Tibial artery (tissue), 4 donors: ENCODE measurements at regions not wholly inside any gene's neighbourhood (a gene's known extent, or its start where the extent isn't known, plus 50 kb on each side); places are given as distances from the start of the nearest gene placed in this dataset.
A peak's percentile ranks its signal among the peaks of the same experiment; 100 is the strongest.
"Not testable (repeated sequence)": the region's sequence is repeated elsewhere in the genome, so short reads cannot be mapped to it uniquely, and the experiment has no call there.

Experiments used
- DNase-seq, 2 donors: peaks; one replicate each; pipeline ENCODE4 v3.0.0-alpha.2; 2019
- H3K27ac ChIP-seq, 2 donors: fragments of 200-600 bp; sonication (generic) in 1 of 2; 1 replicate in 1 of 2; 2 replicates in 1 of 2; pipeline ENCODE4 v1.5.1; 2018 to 2019; ENCODE audit warnings: mild to moderate bottlenecking in 1 of 2
- H3K27me3 ChIP-seq, 2 donors: fragments of 200-600 bp; sonication (generic) in 1 of 2; one replicate each; pipeline versions ENCODE4 v1.5.1 to v1.6.0; 2016 to 2019
- H3K36me3 ChIP-seq, 3 donors: fragments of 200-600 bp; sonication (generic) in 2 of 3; one replicate each; pipeline ENCODE4 v1.5.1; 2016 to 2019; ENCODE audit warnings: mild to moderate bottlenecking in 2 of 3
- H3K4me1 ChIP-seq, 4 donors: fragments of 200-600 bp; sonication (generic) in 2 of 4; 1 replicate in 3 of 4; 2 replicates in 1 of 4; pipeline ENCODE4 v1.5.1; 2016 to 2019
- H3K4me3 ChIP-seq, 2 donors: fragments of 200-600 bp; sonication (generic) in 1 of 2; 1 replicate in 1 of 2; 2 replicates in 1 of 2; pipeline ENCODE4 v1.5.1; 2018 to 2019; ENCODE audit warnings: mild to moderate bottlenecking in 2 of 2
- H3K9me3 ChIP-seq, 3 donors: fragments of 200-600 bp; sonication (generic) in 1 of 3; one replicate each; pipeline ENCODE4 v1.5.1; 2016 to 2019
- intact Hi-C: fragments of 100-400 bp; cut with DNase I; formaldehyde crosslinking; loops from one replicate; pipeline ENCODE4 v1.15.0; 2023; ENCODE audit warnings: low total_unique reads
- TF ChIP-seq, protein P1 (sequence below), 2 experiments: fragments of 200-600 bp in 1 of 2; fragments of 450-650 bp in 1 of 2; IDR thresholded peaks; one replicate each; pipeline ENCODE4 v1.5.1; 2017 to 2019; ENCODE audit warnings: antibody characterized with exemption in 2 of 2, mild to moderate bottlenecking in 1 of 2, moderate library complexity in 1 of 2

DNA sequence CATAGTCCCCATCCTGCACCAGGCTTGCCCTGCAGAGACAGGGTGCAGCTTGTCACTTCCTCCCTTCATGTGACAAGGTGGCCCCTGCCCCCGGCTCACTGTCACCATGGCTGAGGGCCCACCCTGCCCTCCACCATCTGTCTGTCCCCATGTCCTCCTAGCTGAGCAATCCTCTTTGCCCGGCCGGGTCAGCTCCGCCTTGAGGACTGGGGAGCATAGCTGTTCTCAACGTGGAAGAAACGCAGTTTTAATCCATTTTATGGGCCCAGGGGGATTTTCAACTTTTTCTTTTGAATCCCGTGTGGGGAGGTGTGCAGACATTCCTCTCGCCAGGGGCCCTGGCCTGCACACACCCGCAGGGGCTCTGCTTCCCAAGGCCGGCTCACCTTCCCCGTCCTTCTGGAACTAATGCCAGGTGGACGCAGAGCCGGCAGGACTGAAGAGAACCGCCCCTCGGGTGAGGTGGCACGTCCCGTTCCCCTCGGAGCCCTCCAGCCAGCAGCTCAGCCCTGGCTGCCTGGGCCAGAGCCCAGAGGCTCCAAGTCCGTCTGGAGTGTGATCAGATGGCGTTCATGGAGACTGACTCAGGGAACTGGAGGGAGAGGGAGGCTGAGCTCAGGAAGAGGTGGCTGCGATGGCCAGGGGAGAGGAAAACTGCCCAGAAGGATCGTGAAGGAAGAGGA, 1108.7 kb downstream of the BRD1 start:
- peaks cover 0 to 10% (median 4%) of the 10 kb centered on the region in 3 donors for H3K9me3 ChIP-seq
- intact Hi-C loops = no loop called here
- peak in 1 of 2 donors; percentile 48 for DNase-seq
- peaks cover 0 to 3% of the 10 kb centered on the region in 2 donors for H3K27me3 ChIP-seq
- TF ChIP-seq, protein P1, sequence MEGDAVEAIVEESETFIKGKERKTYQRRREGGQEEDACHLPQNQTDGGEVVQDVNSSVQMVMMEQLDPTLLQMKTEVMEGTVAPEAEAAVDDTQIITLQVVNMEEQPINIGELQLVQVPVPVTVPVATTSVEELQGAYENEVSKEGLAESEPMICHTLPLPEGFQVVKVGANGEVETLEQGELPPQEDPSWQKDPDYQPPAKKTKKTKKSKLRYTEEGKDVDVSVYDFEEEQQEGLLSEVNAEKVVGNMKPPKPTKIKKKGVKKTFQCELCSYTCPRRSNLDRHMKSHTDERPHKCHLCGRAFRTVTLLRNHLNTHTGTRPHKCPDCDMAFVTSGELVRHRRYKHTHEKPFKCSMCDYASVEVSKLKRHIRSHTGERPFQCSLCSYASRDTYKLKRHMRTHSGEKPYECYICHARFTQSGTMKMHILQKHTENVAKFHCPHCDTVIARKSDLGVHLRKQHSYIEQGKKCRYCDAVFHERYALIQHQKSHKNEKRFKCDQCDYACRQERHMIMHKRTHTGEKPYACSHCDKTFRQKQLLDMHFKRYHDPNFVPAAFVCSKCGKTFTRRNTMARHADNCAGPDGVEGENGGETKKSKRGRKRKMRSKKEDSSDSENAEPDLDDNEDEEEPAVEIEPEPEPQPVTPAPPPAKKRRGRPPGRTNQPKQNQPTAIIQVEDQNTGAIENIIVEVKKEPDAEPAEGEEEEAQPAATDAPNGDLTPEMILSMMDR (IDR thresholded peaks at IDR 0.05) = no peak
- H3K4me1 ChIP-seq = peaks cover 0 to 3% (median 0%) of the 10 kb centered on the region in 4 donors
- H3K4me3 ChIP-seq = no peak overlapping the region
- H3K27ac ChIP-seq = no peak overlapping the region
- H3K36me3 ChIP-seq = no peaks in the 10 kb centered on the region

DNA sequence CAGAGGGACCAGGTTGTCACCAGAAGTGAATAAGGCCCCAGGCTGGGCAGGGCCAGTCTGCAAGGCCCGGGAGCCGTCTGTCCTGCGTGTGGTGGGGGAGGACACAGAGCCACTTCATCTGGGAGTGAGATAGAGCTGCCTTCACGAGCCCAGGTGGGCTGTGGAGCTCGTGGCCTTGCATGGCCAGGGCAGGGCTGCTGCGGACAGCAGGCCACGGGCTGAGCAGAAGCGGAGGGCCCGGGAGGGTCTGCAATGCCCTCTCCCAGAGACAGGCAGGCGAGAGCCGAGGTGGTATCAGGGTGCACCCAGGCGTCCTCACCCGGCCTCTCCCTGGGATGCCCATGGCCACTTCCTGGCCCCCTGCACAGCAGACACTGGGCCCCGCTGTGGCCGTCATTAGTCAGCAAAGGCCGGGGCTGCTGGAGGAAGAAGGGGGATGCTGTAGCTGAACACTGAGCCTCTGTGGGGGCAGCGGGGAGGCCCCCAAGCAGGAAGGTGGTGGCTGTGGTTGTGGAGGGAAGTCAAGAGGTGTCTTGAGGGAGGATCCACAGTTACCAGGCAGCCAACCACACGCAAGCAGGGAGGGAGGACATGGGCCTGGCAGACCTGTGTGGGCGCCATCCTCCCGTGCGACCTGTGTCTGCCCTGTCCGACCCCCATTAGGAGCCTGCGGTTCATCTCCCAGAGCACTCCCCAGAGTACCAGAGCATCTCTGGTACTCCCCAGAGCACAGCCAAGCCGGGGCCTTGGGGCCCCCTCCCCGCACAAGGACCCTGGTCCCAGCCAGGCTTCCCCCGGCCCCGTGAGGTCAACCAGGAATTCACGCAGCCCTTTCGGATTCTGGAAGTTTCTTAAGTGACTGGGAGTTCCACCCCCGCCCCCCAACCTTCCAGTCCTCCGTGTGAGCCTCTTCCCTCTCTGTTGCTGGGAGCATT, 1109.5 kb downstream of the BRD1 start:
- Histone ChIP-seq H3K4me3 (no peak overlapping the region), H3K4me1 (peaks cover 0 to 3% (median 0%) of the 10 kb centered on the region in 4 donors), H3K27me3 (peaks cover 0 to 3% of the 10 kb centered on the region in 2 donors), H3K27ac (no peak overlapping the region), H3K9me3 (peaks cover 0 to 10% (median 4%) of the 10 kb centered on the region in 3 donors), H3K36me3 (no peaks in the 10 kb centered on the region)
- DNase-seq = peak in 1 of 2 donors; percentile 49
- intact Hi-C loops = no loop called here
- TF ChIP-seq, protein P1 (IDR thresholded peaks at IDR 0.05) = no peak

DNA sequence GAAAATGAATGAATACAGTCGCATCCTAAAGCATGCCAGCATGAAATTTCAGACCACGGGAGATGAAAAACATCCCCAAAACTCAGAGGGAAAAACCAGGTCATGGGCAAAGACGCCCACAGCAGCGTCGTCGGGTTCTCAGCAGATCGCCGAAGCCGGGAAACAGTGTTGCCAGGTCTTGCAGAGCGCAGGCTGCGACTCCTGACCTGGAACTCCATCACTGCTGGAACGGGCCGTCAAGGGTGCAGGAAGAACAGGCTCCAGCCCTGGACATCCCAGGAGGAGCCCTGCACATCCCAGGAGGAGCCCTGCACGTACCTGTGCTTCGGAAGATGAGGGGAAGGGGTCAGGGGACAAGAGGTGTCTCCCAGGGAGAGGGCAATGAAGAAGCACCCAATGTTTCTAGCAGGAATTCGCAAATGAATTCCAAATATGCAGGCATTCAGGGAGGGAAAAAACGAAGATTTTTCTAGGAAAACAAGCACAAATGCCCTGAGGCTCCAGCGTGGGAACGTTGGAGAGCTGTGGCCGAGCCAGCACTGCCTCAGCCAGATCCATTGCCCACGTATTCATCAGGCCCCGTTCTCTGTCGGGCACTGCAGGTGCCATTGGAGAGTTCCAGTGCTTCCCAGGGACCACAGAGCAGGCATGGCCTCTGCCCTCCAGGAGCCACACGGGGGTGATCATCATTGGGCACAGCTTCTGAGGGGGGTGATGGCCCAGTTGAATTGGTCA, 1110.4 kb downstream of the BRD1 start:
- H3K27me3 ChIP-seq = peaks cover 0 to 3% of the 10 kb centered on the region in 2 donors
- H3K4me3 ChIP-seq = no peak overlapping the region
- DNase-seq = peak in 1 of 2 donors; percentile 45
- intact Hi-C loops = no loop called here
- H3K27ac ChIP-seq = no peak overlapping the region
- no peaks in the 10 kb centered on the region for H3K36me3 ChIP-seq
- H3K4me1 ChIP-seq = peaks cover 0 to 3% (median 0%) of the 10 kb centered on the region in 4 donors
- TF ChIP-seq, protein P1 (IDR thresholded peaks at IDR 0.05) = no peak
- H3K9me3 ChIP-seq = peaks cover 0 to 10% (median 4%) of the 10 kb centered on the region in 3 donors

DNA sequence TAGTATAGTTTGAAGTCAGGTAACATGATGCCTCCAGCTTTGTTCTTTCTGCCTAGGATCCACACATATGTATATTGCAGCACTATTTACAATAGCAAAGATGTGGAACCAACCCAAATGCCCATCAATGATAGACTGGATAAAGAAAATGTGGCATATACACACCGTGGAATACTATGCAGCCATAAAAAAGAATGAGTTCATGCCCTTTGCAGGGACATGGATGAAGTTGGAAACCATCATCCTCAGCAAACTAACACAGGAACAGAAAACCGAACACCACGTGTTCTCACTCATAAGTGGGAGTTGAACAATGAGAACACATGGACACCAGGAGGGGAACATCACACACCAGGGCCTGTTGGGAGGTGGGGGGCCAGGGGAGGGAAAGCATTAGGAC, 1111.5 kb downstream of the BRD1 start:
- H3K27ac ChIP-seq, H3K27me3 ChIP-seq, H3K4me3 ChIP-seq, DNase-seq, H3K9me3 ChIP-seq, intact Hi-C loops, H3K36me3 ChIP-seq, H3K4me1 ChIP-seq: not testable (repeated sequence)

DNA sequence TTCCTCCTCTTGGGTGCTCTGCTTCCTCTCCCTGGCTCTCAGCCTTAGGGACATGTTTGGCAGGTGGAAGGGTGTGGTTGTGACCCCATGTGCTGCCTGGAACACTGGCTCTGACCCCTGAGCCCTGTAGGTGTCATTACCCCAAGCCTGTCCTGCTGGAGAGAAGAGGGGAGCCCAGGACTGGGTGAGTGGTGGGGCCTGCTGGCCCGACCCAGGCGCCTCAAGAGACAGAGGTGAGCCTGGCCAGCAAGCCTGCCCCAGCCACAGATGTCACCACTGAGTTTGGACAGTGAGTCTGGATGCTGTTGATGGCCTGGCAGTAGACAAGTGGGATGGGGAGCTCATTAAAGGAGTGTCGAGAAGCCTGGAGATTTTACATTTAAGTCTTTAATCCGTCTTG, 1112.2 kb downstream of the BRD1 start:
- Histone ChIP-seq H3K4me3 (no peak overlapping the region), H3K36me3 (no peaks in the 10 kb centered on the region), H3K27ac (no peak overlapping the region), H3K27me3 (peaks cover 0 to 3% of the 10 kb centered on the region in 2 donors), H3K9me3 (peaks cover 0 to 10% (median 4%) of the 10 kb centered on the region in 3 donors), H3K4me1 (peaks cover 0 to 3% (median 0%) of the 10 kb centered on the region in 4 donors)
- peak in 1 of 2 donors; percentile 35 for DNase-seq
- TF ChIP-seq, protein P1 (IDR thresholded peaks at IDR 0.05) = no peak
- intact Hi-C loops = no loop called here
